Cardiac fibroblast (primary cell): ENCODE measurements at regions not wholly inside any gene's neighbourhood (a gene's known extent, or its start where the extent isn't known, plus 50 kb on each side); places are given as distances from the start of the nearest gene placed in this dataset.

Source experiments
- DNase-seq, 2 donors: peaks; one replicate each; pipeline versions ENCODE4 v3.0.0 to v3.0.0-alpha.2; 2010; ENCODE audit warnings: low read depth in 2 of 2
- H3K4me3 ChIP-seq, 2 donors: replicated peaks in 1 of 2; 1 replicate in 1 of 2; 2 replicates in 1 of 2; pipeline ENCODE4 v1.5.1; 2011; ENCODE audit warnings: low read depth in 2 of 2, low read length in 2 of 2, mild to moderate bottlenecking in 2 of 2, moderate library complexity in 1 of 2
- CTCF ChIP-seq: IDR thresholded peaks from one replicate; pipeline ENCODE4 v1.5.1; 2011; ENCODE audit warnings: low read depth, mild to moderate bottlenecking, low read length, inconsistent platforms

- H3K4me3 ChIP-seq: no peak overlapping the region
- DNase-seq: no peak
- TF ChIP-seq CTCF: no peak
Observed at GRCh38 chr12:108008163-108008905, 120.8 kb upstream of the WSCD2 start.

- no peak for DNase-seq
- no peak for TF ChIP-seq CTCF
- H3K4me3 ChIP-seq: no peak overlapping the region
Observed at GRCh38 chr12:108009442-108010070, 119.5 kb upstream of the WSCD2 start.

- no peak overlapping the region for H3K4me3 ChIP-seq
- DNase-seq: no peak
- no peak for TF ChIP-seq CTCF
Observed at GRCh38 chr12:108016022-108016564, 113.0 kb upstream of the WSCD2 start.

- no peak overlapping the region for H3K4me3 ChIP-seq
- no peak for TF ChIP-seq CTCF
- no peak for DNase-seq
Observed at GRCh38 chr12:108017472-108018057, 111.5 kb upstream of the WSCD2 start.

- TF ChIP-seq CTCF: no peak
- DNase-seq: no peak
Observed at GRCh38 chr12:108019862-108020261, 109.2 kb upstream of the WSCD2 start.

GRCh38 chr12:108021141-108021540 is 107.9 kb upstream of the WSCD2 start:
- TF ChIP-seq CTCF: no peak
- DNase-seq: no peak
- no peak overlapping the region for H3K4me3 ChIP-seq

More at GRCh38 chr12:108019862-108020261, 109.2 kb upstream of the WSCD2 start:
- H3K4me3 ChIP-seq: no peak overlapping the region
